Astrocyte (in vitro differentiated cells and primary cell): ENCODE measurements at regions not wholly inside any gene's neighbourhood (a gene's known extent, or its start where the extent isn't known, plus 50 kb on each side); places are given as distances from the start of the nearest gene placed in this dataset.

Source experiments
- CTCF ChIP-seq: IDR thresholded peaks from 2 replicates; pipeline ENCODE4 v1.5.1; 2011; ENCODE audit warnings: low read depth, mild to moderate bottlenecking, inconsistent platforms, low read length, moderate library complexity; ENCODE audit not compliant: insufficient read depth
- EZH2 ChIP-seq: IDR thresholded peaks from 2 replicates; pipeline ENCODE4 v1.6.1; 2012; ENCODE audit warnings: mild to moderate bottlenecking, low read length, inconsistent platforms; ENCODE audit not compliant: insufficient read depth

DNA sequence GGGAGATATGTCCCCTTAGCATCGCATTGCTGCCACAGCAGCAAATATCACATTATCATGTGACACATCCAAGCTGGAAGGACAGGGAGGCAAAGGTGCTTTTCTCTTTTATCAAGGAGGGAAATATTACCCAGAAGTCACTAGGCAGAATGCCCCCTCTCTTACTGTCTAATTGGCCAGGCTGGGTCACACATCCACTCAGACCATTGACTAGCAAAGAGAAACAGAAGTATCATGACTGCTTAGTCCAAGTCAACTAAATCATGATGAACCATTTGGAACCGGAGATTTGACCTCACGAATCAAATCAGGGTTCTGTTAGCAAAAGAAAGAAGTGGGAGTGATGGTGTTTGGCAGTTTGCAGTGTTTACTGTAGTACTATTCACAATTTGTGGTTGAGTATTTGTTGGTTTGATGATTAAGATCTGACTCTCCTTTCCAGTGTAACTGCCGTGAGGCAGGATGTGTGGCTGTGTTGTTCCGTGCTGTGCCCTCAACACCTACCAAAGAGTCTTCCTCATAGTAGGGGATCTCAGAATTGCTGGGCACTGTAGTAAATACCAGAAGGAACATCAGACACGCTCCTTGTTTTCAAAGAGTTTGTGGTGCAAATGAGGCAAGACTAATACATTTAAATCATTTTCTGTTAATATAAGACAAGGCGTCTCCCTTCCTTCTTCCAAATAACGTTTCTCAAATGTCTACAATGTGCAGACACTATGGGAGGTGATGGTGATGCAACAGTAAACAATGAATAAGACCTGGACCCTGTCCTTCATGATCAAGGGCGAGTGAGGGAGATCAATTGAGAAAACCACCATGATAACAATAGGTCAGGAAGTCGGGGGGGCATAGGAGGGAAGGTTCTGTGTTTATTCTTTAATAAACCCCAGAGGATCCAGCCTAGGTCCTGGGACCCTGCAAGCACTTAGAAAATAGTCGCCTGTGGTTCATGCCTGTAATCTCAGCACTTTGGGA lies 194.4 kb upstream of the CRY1 start:
- no peak for TF ChIP-seq CTCF
- no peak for TF ChIP-seq EZH2
